HL-60 (cell line): ENCODE measurements at regions not wholly inside any gene's neighbourhood (a gene's known extent, or its start where the extent isn't known, plus 50 kb on each side); places are given as distances from the start of the nearest gene placed in this dataset.

Experiments used
- CTCF ChIP-seq: IDR thresholded peaks from one replicate; pipeline ENCODE4 v1.5.1; 2011; ENCODE audit warnings: low read length, control low read depth, inconsistent platforms; ENCODE audit not compliant: insufficient read depth
- POLR2AphosphoS5 ChIP-seq: IDR thresholded peaks from 2 replicates; pipeline ENCODE4 v1.6.1; 2012; ENCODE audit warnings: low read depth
- SPI1 ChIP-seq: IDR thresholded peaks from 2 replicates; pipeline ENCODE4 v1.6.1; 2012; ENCODE audit warnings: low read depth, mild to moderate bottlenecking, borderline replicate concordance

DNA sequence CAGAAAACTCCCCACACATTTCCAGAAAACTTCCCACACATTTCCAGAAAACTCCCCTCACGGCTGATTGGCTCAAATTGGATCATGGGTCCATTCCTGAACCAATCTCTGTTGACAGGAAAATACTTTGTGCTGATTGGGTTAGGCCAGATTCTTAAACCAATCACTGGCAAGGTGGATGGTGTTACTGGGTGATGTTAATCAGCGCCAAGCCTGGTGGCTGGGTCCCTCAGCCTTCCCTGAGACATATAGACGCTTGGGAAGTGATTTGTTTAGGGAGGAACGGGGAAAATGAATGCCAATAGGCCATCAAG is 199.4 kb upstream of the UBE2E2 start:
- TF ChIP-seq CTCF (no peak), POLR2AphosphoS5 (no peak), SPI1 (no peak)
